GM23248 (cell line): ENCODE measurements at regions not wholly inside any gene's neighbourhood (a gene's known extent, or its start where the extent isn't known, plus 50 kb on each side); places are given as distances from the start of the nearest gene placed in this dataset.

ENCODE experiments used
- EZH2 ChIP-seq: fragments of 200-600 bp; sonication (generic); IDR thresholded peaks from 2 replicates; pipeline ENCODE4 v1.6.1; 2018; ENCODE audit warnings: antibody characterized with exemption, mild to moderate bottlenecking; ENCODE audit not compliant: insufficient read depth, poor library complexity, severe bottlenecking
- EZH2phosphoT487 ChIP-seq: fragments of 200-600 bp; sonication (generic); IDR thresholded peaks from 2 replicates; pipeline ENCODE4 v1.6.1; 2018; ENCODE audit warnings: antibody characterized with exemption, moderate library complexity, mild to moderate bottlenecking, low read depth; ENCODE audit not compliant: insufficient read depth

- TF ChIP-seq EZH2 (no peak), EZH2phosphoT487 (no peak)
These were observed 1476.9 kb downstream of the OTOL1 start for GRCh38 chr3:162973428-162973917.
